GM19025 (cell line): ENCODE measurements at regions not wholly inside any gene's neighbourhood (a gene's known extent, or its start where the extent isn't known, plus 50 kb on each side); places are given as distances from the start of the nearest gene placed in this dataset.

Experiments
- ATAC-seq: cut with Tn5 transposase; IDR thresholded peaks from one replicate; pipeline ENCODE4 v1.9.1; 2021; ENCODE audit warnings: mild to moderate bottlenecking, low read depth, moderate library complexity; ENCODE audit not compliant: unreplicated experiment

GRCh38 chr3:182722907-182723306 lies 70.4 kb upstream of the ATP11B start:
- no peak for ATAC-seq

GRCh38 chr3:182723596-182723995 lies 69.7 kb upstream of the ATP11B start:
- no peak for ATAC-seq

- ATAC-seq = no peak
Measured at GRCh38 chr3:182725372-182726251, 67.7 kb upstream of the ATP11B start.

- ATAC-seq = no peak
Measured at GRCh38 chr3:182726258-182727142, 66.8 kb upstream of the ATP11B start.

- ATAC-seq = no peak
Measured at GRCh38 chr3:182728238-182728637, 65.1 kb upstream of the ATP11B start.

GRCh38 chr3:182729903-182730674 lies 63.2 kb upstream of the ATP11B start:
- ATAC-seq = peak; percentile 76

GRCh38 chr3:182730675-182731042 lies 62.6 kb upstream of the ATP11B start:
- ATAC-seq = no peak

- ATAC-seq = no peak
Measured at GRCh38 chr3:182731764-182732163, 61.5 kb upstream of the ATP11B start.

- no peak for ATAC-seq
Measured at GRCh38 chr3:182732232-182733015, 60.9 kb upstream of the ATP11B start.

GRCh38 chr3:182735672-182736071 lies 57.6 kb upstream of the ATP11B start:
- no peak for ATAC-seq

GRCh38 chr3:182737825-182738224 lies 55.5 kb upstream of the ATP11B start:
- no peak for ATAC-seq

- ATAC-seq = no peak
Measured at GRCh38 chr3:182738583-182739411, 54.5 kb upstream of the ATP11B start.

- no peak for ATAC-seq
Measured at GRCh38 chr3:182739619-182740018, 53.7 kb upstream of the ATP11B start.

- ATAC-seq = no peak
Measured at GRCh38 chr3:182740710-182741109, 52.6 kb upstream of the ATP11B start.

GRCh38 chr3:182741214-182741613 lies 52.1 kb upstream of the ATP11B start:
- ATAC-seq = no peak
